ENCODE measurements at regions not wholly inside any gene's neighbourhood (a gene's known extent, or its start where the extent isn't known, plus 50 kb on each side); places are given as distances from the start of the nearest gene placed in this dataset.

GRCh38 chr2:238689331-238689730, 158.6 kb upstream of the TWIST2 start:
- TF ChIP-seq EZH2phosphoT487 (conservative IDR thresholded peaks at IDR 0.05; ENCODE audit: low read length) (no peak), CTCF (IDR thresholded peaks at IDR 0.05; ENCODE audit: insufficient read depth, low read length, poor library complexity, severe bottlenecking) (no peak)
- H4K20me1 ChIP-seq (ENCODE audit: low read depth, low read length): no peaks in the 10 kb centered on the region
- H3K9ac ChIP-seq (ENCODE audit: low read length): no peak overlapping the region
- H3K27me3 ChIP-seq (ENCODE audit: low read length): no peaks in the 10 kb centered on the region
- no peaks in the 10 kb centered on the region for H3K9me3 ChIP-seq (ENCODE audit: insufficient read depth, low read length)
- no peak overlapping the region for H3K4me2 ChIP-seq (ENCODE audit: low read depth, low read length, poor library complexity, severe bottlenecking)
- H3K4me3 ChIP-seq (ENCODE audit: insufficient read depth, low read length, poor library complexity, severe bottlenecking): no peak overlapping the region
- H3K27ac ChIP-seq (ENCODE audit: low read depth, low read length): no peak overlapping the region
- no peaks in the 10 kb centered on the region for H3K79me2 ChIP-seq (ENCODE audit: insufficient read depth, low read length)
- H3K36me3 ChIP-seq (ENCODE audit: low read length): no peaks in the 10 kb centered on the region
- no peaks in the 10 kb centered on the region for H3K9me2 ChIP-seq (replicated peaks; ENCODE audit: insufficient read depth, low read length)
- no peak overlapping the region for H2AFZ ChIP-seq (ENCODE audit: low read depth, low read length, severe bottlenecking)
- H3F3A ChIP-seq (ENCODE audit: insufficient read depth): no peaks in the 10 kb centered on the region

GRCh38 chr2:238689871-238690389, 158.0 kb upstream of the TWIST2 start:
- no peak overlapping the region for H3K27ac ChIP-seq (ENCODE audit: low read depth, low read length)

GRCh38 chr2:238690511-238690910, 157.4 kb upstream of the TWIST2 start:
- H3F3A ChIP-seq (ENCODE audit: insufficient read depth): no peaks in the 10 kb centered on the region
- H3K79me2 ChIP-seq (ENCODE audit: insufficient read depth, low read length): no peaks in the 10 kb centered on the region
- TF ChIP-seq CTCF (IDR thresholded peaks at IDR 0.05; ENCODE audit: insufficient read depth, low read length, poor library complexity, severe bottlenecking): no peak
- no peak for TF ChIP-seq EZH2phosphoT487 (conservative IDR thresholded peaks at IDR 0.05; ENCODE audit: low read length)
- H3K4me2 ChIP-seq (ENCODE audit: low read depth, low read length, poor library complexity, severe bottlenecking): no peak overlapping the region
- H3K9ac ChIP-seq (ENCODE audit: low read length): no peak overlapping the region
- no peak overlapping the region for H3K27ac ChIP-seq (ENCODE audit: low read depth, low read length)
- no peak overlapping the region for H2AFZ ChIP-seq (ENCODE audit: low read depth, low read length, severe bottlenecking)
- H3K4me3 ChIP-seq (ENCODE audit: insufficient read depth, low read length, poor library complexity, severe bottlenecking): no peak overlapping the region
- no peaks in the 10 kb centered on the region for H4K20me1 ChIP-seq (ENCODE audit: low read depth, low read length)
- no peaks in the 10 kb centered on the region for H3K9me2 ChIP-seq (replicated peaks; ENCODE audit: insufficient read depth, low read length)
- H3K9me3 ChIP-seq (ENCODE audit: insufficient read depth, low read length): no peaks in the 10 kb centered on the region
- no peaks in the 10 kb centered on the region for H3K27me3 ChIP-seq (ENCODE audit: low read length)
- no peaks in the 10 kb centered on the region for H3K36me3 ChIP-seq (ENCODE audit: low read length)

More at GRCh38 chr2:238689871-238690389, 158.0 kb upstream of the TWIST2 start:
- no peaks in the 10 kb centered on the region for H3K79me2 ChIP-seq (ENCODE audit: insufficient read depth, low read length)
- TF ChIP-seq EZH2phosphoT487 (conservative IDR thresholded peaks at IDR 0.05; ENCODE audit: low read length) (no peak), CTCF (IDR thresholded peaks at IDR 0.05; ENCODE audit: insufficient read depth, low read length, poor library complexity, severe bottlenecking) (no peak)
- no peak overlapping the region for H3K9ac ChIP-seq (ENCODE audit: low read length)
- H4K20me1 ChIP-seq (ENCODE audit: low read depth, low read length): no peaks in the 10 kb centered on the region
- no peak overlapping the region for H2AFZ ChIP-seq (ENCODE audit: low read depth, low read length, severe bottlenecking)
- H3F3A ChIP-seq (ENCODE audit: insufficient read depth): no peaks in the 10 kb centered on the region
- no peaks in the 10 kb centered on the region for H3K9me3 ChIP-seq (ENCODE audit: insufficient read depth, low read length)
- no peak overlapping the region for H3K4me3 ChIP-seq (ENCODE audit: insufficient read depth, low read length, poor library complexity, severe bottlenecking)
- no peaks in the 10 kb centered on the region for H3K9me2 ChIP-seq (replicated peaks; ENCODE audit: insufficient read depth, low read length)
- no peak overlapping the region for H3K4me2 ChIP-seq (ENCODE audit: low read depth, low read length, poor library complexity, severe bottlenecking)
- no peaks in the 10 kb centered on the region for H3K36me3 ChIP-seq (ENCODE audit: low read length)
- no peaks in the 10 kb centered on the region for H3K27me3 ChIP-seq (ENCODE audit: low read length)
